ENCODE measurements at regions not wholly inside any gene's neighbourhood (a gene's known extent, or its start where the extent isn't known, plus 50 kb on each side); places are given as distances from the start of the nearest gene placed in this dataset.

GRCh38 chr15:45919806-45920205, 285.0 kb downstream of the SQOR start:
- no peaks in the 10 kb centered on the region for H3K27me3 ChIP-seq (ENCODE audit: insufficient read depth, low read length)
- TF ChIP-seq YY1 (IDR thresholded peaks at IDR 0.05; ENCODE audit: extremely low read depth, insufficient replicate concordance, low read depth, low read length) = peak; percentile 13
- TF ChIP-seq, protein P1, sequence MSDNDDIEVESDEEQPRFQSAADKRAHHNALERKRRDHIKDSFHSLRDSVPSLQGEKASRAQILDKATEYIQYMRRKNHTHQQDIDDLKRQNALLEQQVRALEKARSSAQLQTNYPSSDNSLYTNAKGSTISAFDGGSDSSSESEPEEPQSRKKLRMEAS (IDR thresholded peaks at IDR 0.05) = no peak
- no peak overlapping the region for H3K4me3 ChIP-seq (replicated peaks in 1 of 2; ENCODE audit: low read depth in 1 of 2, low read length in 2 of 2)
- peak overlapping the region; percentile 39 for H3K4me2 ChIP-seq (ENCODE audit: low read length)
- no peaks in the 10 kb centered on the region for H3K36me3 ChIP-seq (ENCODE audit: control insufficient read depth in 1 of 2, insufficient read depth in 2 of 2, low read length in 2 of 2)
- peaks cover 4 to 5% of the 10 kb centered on the region in 2 experiments; a peak in 3 of 4 replicates for H3K4me1 ChIP-seq (ENCODE audit: control insufficient read depth in 1 of 2, insufficient read depth in 2 of 2, low read length in 2 of 2)
- no peaks in the 10 kb centered on the region for H3K9me2 ChIP-seq (ENCODE audit: insufficient read depth)
- ChIA-PET CTCF (no interaction called here), RAD21 (ENCODE audit: low non-redundant PET in 1 of 2, low total read pairs in 2 of 2, uncharacterized antibody in 2 of 2, unreplicated experiment in 2 of 2) (no interaction called here), POLR2A (no interaction called here)
- H3K27ac ChIP-seq (ENCODE audit: low read depth, low read length) = no peak overlapping the region
- H3K9me3 ChIP-seq (ENCODE audit: control insufficient read depth in 1 of 2, insufficient read depth in 1 of 2, low read depth in 1 of 2, low read length in 2 of 2) = no peaks in the 10 kb centered on the region
- no peak overlapping the region for H3K9ac ChIP-seq (ENCODE audit: low read length)
- ATAC-seq (no peak), DNase-seq (ENCODE audit: low read depth, low spot score) (no peak)
- intact Hi-C loops (cut with micrococcal nuclease) = no loop called here
- no peaks in the 10 kb centered on the region for H3K79me2 ChIP-seq (ENCODE audit: insufficient read depth, low read length)
- peak overlapping the region; percentile 43 for H2AFZ ChIP-seq (ENCODE audit: low read depth, low read length, poor library complexity, severe bottlenecking)
- no peaks in the 10 kb centered on the region for H4K20me1 ChIP-seq (ENCODE audit: insufficient read depth)
- BruUV-seq (replicated peaks) = no TSS peak

- Histone ChIP-seq H2AFZ (ENCODE audit: low read depth, low read length, poor library complexity, severe bottlenecking) (no peak overlapping the region), H3K36me3 (ENCODE audit: control insufficient read depth in 1 of 2, insufficient read depth in 2 of 2, low read length in 2 of 2) (no peaks in the 10 kb centered on the region), H3K79me2 (ENCODE audit: insufficient read depth, low read length) (no peaks in the 10 kb centered on the region), H3K9ac (ENCODE audit: low read length) (no peak overlapping the region), H3K4me3 (replicated peaks in 1 of 2; ENCODE audit: low read depth in 1 of 2, low read length in 2 of 2) (no peak overlapping the region), H4K20me1 (ENCODE audit: insufficient read depth) (no peaks in the 10 kb centered on the region), H3K4me1 (ENCODE audit: control insufficient read depth in 1 of 2, insufficient read depth in 2 of 2, low read length in 2 of 2) (peaks cover 4 to 5% of the 10 kb centered on the region in 2 experiments; a peak in 3 of 4 replicates), H3K27me3 (ENCODE audit: insufficient read depth, low read length) (no peaks in the 10 kb centered on the region), H3K4me2 (ENCODE audit: low read length) (no peak overlapping the region), H3K9me2 (ENCODE audit: insufficient read depth) (no peaks in the 10 kb centered on the region), H3K27ac (ENCODE audit: low read depth, low read length) (no peak overlapping the region), H3K9me3 (ENCODE audit: control insufficient read depth in 1 of 2, insufficient read depth in 1 of 2, low read depth in 1 of 2, low read length in 2 of 2) (no peaks in the 10 kb centered on the region; a peak in 1 of 4 replicates)
- BruUV-seq (replicated peaks) = no TSS peak
- no peak for ATAC-seq
- ChIA-PET POLR2A (no interaction called here), RAD21 (ENCODE audit: low non-redundant PET in 1 of 2, low total read pairs in 2 of 2, uncharacterized antibody in 2 of 2, unreplicated experiment in 2 of 2) (no interaction called here), CTCF (no interaction called here)
- intact Hi-C loops (cut with micrococcal nuclease) = no loop called here
- no peak for DNase-seq (ENCODE audit: low read depth, low spot score)
- no peak for TF ChIP-seq ZNF274 (IDR thresholded peaks at IDR 0.05; ENCODE audit: low read depth, low read length)
- TF ChIP-seq ZBTB33 (IDR thresholded peaks at IDR 0.05; ENCODE audit: extremely low read depth, insufficient replicate concordance, low read length) = no peak
- no peak for TF ChIP-seq CTCF (IDR thresholded peaks at IDR 0.05 in 2 of 3, conservative IDR thresholded peaks at IDR 0.05 in 1 of 3; ENCODE audit: borderline replicate concordance in 1 of 3, insufficient read depth in 1 of 3, low read depth in 2 of 3, low read length in 2 of 3)
- no peak for TF ChIP-seq SIN3A (IDR thresholded peaks at IDR 0.05; ENCODE audit: low read depth)
- no peak for TF ChIP-seq EZH2phosphoT487 (IDR thresholded peaks at IDR 0.05; ENCODE audit: borderline replicate concordance)
- TF ChIP-seq RAD21 (IDR thresholded peaks at IDR 0.05; ENCODE audit: low read depth) = no peak
- TF ChIP-seq, protein P1 (IDR thresholded peaks at IDR 0.05) = no peak
- TF ChIP-seq, protein P2, sequence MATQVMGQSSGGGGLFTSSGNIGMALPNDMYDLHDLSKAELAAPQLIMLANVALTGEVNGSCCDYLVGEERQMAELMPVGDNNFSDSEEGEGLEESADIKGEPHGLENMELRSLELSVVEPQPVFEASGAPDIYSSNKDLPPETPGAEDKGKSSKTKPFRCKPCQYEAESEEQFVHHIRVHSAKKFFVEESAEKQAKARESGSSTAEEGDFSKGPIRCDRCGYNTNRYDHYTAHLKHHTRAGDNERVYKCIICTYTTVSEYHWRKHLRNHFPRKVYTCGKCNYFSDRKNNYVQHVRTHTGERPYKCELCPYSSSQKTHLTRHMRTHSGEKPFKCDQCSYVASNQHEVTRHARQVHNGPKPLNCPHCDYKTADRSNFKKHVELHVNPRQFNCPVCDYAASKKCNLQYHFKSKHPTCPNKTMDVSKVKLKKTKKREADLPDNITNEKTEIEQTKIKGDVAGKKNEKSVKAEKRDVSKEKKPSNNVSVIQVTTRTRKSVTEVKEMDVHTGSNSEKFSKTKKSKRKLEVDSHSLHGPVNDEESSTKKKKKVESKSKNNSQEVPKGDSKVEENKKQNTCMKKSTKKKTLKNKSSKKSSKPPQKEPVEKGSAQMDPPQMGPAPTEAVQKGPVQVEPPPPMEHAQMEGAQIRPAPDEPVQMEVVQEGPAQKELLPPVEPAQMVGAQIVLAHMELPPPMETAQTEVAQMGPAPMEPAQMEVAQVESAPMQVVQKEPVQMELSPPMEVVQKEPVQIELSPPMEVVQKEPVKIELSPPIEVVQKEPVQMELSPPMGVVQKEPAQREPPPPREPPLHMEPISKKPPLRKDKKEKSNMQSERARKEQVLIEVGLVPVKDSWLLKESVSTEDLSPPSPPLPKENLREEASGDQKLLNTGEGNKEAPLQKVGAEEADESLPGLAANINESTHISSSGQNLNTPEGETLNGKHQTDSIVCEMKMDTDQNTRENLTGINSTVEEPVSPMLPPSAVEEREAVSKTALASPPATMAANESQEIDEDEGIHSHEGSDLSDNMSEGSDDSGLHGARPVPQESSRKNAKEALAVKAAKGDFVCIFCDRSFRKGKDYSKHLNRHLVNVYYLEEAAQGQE (IDR thresholded peaks at IDR 0.05; ENCODE audit: low read depth) = no peak
- no peak for TF ChIP-seq CEBPB (IDR thresholded peaks at IDR 0.05; ENCODE audit: low read depth)
- no peak for TF ChIP-seq YY1 (IDR thresholded peaks at IDR 0.05; ENCODE audit: extremely low read depth, insufficient replicate concordance, low read depth, low read length)
- no peak for TF ChIP-seq EGR1 (IDR thresholded peaks at IDR 0.05; ENCODE audit: low read depth)
Measured at GRCh38 chr15:45921376-45921775, 286.5 kb downstream of the SQOR start.

All from HCT116 (cell line).